ENCODE measurements at regions not wholly inside any gene's neighbourhood (a gene's known extent, or its start where the extent isn't known, plus 50 kb on each side); places are given as distances from the start of the nearest gene placed in this dataset.

DNA sequence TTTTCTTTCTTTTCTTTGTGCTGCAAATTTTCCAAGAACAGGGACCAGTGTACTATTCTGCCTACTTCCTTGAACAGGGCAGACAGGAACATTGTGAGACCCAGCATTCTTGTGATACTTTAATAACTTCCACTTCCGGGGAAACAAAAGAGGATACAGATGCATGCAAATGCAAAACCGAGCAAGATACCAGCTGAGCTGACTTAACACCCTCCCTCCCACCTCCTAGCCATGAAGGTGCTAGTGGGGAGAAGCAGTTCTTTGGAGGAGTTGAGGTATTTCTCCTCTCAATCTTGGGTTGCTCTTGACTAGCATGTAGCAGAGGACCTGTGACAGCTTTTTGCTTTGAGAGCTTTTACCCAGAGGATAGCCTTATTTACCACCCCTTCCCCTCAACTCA lies 111.2 kb downstream of the KLF5 start:
- TF ChIP-seq CTCF (IDR thresholded peaks at IDR 0.05), result no peak

GRCh38 chr13:73168953-73169401 lies 110.2 kb downstream of the KLF5 start:
- Histone ChIP-seq H3K4me1 (no peaks in the 10 kb centered on the region), H3K27ac (no peak overlapping the region), H3K9me3 (no peaks in the 10 kb centered on the region), H3K27me3 (no peaks in the 10 kb centered on the region), H3K36me3 (no peaks in the 10 kb centered on the region), H3K4me3 (no peak overlapping the region)
- no peak for TF ChIP-seq CTCF (IDR thresholded peaks at IDR 0.05)
- no peak for DNase-seq (ENCODE audit: low spot score)

More for the DNA sequence above, 111.2 kb downstream of the KLF5 start:
- no peaks in the 10 kb centered on the region for H3K4me1 ChIP-seq
- no peak overlapping the region for H3K27ac ChIP-seq
- H3K27me3 ChIP-seq, result no peaks in the 10 kb centered on the region
- H3K36me3 ChIP-seq, result no peaks in the 10 kb centered on the region
- DNase-seq (ENCODE audit: low spot score), result no peak
- H3K4me3 ChIP-seq, result no peak overlapping the region
- H3K9me3 ChIP-seq, result no peaks in the 10 kb centered on the region

DNA sequence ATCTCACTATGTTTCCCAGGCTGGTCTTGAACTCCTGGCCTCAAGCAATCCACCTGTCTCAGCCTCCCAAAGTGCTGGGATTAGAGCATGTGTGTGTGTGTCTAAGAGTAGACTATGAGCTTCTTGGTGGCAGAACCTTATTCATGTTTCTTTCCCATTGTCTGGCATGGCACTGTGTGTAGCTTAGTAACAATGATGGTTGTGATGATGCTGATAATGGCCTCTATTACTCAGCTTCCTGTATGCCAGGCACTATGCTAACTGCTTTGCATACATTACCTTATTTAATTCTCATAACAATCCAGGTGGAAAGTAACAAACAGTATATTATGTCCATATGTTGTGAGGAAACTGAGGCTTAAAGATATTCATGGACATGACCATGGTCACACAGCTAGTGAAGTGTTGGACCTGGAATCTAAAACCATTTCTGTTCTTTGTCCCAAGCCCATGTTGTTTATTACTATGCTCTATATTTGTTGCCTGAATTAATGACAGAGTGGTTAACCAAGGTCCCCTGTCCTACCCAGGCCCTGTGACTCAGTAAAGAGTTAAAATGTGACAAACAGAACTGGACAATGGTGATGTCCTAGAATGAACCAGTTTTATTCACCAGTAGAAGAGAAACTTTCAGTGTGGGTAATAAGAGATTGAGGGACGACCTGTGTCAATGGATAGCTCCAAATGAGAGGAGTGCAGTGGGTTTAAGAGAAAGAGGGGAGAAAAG lies 109.6 kb downstream of the KLF5 start:
- Histone ChIP-seq H3K4me1 (no peaks in the 10 kb centered on the region), H3K4me3 (no peak overlapping the region), H3K27me3 (no peaks in the 10 kb centered on the region), H3K36me3 (no peaks in the 10 kb centered on the region), H3K27ac (no peak overlapping the region), H3K9me3 (no peaks in the 10 kb centered on the region)
- no peak for DNase-seq (ENCODE audit: low spot score)
- no peak for TF ChIP-seq CTCF (IDR thresholded peaks at IDR 0.05)

DNA sequence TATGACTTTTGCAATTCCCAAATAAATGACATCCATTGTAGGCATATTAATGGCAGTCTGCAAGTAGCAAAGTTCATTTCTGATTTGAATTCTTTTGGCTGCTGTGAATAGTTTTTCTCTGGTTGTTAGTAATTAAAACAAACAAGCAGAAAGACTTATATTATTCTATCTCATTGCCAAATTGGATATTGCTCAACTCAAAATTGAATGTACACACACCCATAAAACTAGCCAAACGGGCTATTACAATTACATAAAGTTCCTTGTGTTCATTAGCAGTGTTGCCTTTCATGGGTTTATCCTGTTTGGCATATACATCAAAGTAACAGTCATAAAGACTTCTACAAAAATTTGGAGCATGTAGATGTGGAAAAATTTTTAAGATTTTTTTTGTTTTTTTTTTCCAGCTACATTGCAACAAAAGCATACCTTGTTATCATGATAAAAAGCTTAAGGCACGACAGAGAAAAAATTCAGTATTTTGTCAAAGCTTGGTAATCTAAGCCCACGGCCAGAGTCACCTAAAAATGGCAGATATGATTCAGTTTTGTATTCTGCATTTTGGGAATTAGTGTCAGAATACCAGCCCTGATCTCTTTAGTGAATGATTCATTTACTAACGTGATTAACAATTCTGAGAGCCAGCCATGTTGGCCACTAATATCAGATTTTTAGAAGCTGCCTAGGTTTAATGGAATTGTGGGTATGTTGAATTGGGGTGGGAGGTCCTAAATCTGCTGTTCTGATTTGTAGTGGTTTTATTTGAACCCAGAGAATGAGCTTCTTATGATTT lies 108.4 kb downstream of the KLF5 start:
- Histone ChIP-seq H3K36me3 (no peaks in the 10 kb centered on the region), H3K4me1 (no peaks in the 10 kb centered on the region), H3K4me3 (no peak overlapping the region), H3K9me3 (no peaks in the 10 kb centered on the region), H3K27me3 (no peaks in the 10 kb centered on the region), H3K27ac (no peak overlapping the region)
- no peak for DNase-seq (ENCODE audit: low spot score)
- no peak for TF ChIP-seq CTCF (IDR thresholded peaks at IDR 0.05)

GRCh38 chr13:73166204-73166603 lies 107.4 kb downstream of the KLF5 start:
- Histone ChIP-seq H3K36me3 (no peaks in the 10 kb centered on the region), H3K27ac (no peak overlapping the region), H3K9me3 (no peaks in the 10 kb centered on the region), H3K4me3 (no peak overlapping the region), H3K27me3 (no peaks in the 10 kb centered on the region), H3K4me1 (no peaks in the 10 kb centered on the region)
- no peak for TF ChIP-seq CTCF (IDR thresholded peaks at IDR 0.05)
- no peak for DNase-seq (ENCODE audit: low spot score)

Measured in right atrium auricular region (tissue), 2 donors.